ENCODE measurements at regions not wholly inside any gene's neighbourhood (a gene's known extent, or its start where the extent isn't known, plus 50 kb on each side); places are given as distances from the start of the nearest gene placed in this dataset.

- DNase-seq (ENCODE audit: low spot score) = no peak
These were observed 654.3 kb upstream of the KIF2B start for GRCh38 chr17:53168413-53168812.

GRCh38 chr17:53166731-53167130 is 656.0 kb upstream of the KIF2B start:
- DNase-seq (ENCODE audit: low spot score) = no peak

- DNase-seq (ENCODE audit: low spot score) = no peak
These were observed 672.5 kb upstream of the KIF2B start for GRCh38 chr17:53150101-53150698.

DNA sequence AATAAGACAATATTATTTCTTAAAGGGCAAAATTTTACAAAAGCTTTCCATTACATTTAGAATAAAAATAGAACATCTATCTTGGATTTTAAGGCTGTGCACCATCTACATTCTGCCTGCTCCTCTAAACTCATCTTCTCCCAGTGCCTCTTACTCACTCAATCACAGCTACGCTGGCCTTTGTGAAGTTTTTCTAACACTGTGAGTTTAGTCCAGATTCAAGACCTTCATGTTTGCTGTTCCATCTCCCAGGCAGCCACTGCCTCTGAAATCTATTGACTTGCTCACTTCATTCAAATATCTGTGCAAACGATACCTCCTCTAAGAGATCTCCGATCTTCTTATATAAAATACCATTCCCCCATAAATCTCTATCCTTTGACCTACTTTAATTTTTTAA is 673.4 kb upstream of the KIF2B start:
- no peak for DNase-seq (ENCODE audit: low spot score)

- no peak for DNase-seq (ENCODE audit: low spot score)
These were observed 674.7 kb upstream of the KIF2B start for GRCh38 chr17:53148058-53148457.

DNA sequence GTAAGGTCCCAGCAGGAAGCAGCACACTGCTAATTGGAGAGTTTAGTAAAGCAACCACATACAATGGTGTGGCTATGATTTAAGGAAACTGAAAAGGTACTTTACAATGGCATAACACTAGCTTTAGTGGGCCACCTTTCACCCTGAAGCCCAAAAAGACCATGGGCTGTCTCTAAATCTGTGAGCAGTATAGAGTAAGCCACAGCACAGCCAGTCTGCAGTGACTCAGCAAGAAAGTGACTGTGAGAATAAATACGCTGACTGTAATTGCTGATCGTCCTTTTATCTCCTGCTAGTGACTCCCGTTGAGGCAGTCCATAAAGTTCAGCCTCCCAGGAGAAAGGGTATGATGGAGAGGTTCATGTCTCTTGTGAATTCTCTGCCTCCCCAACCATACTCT is 679.8 kb upstream of the KIF2B start:
- no peak for DNase-seq (ENCODE audit: low spot score)

GRCh38 chr17:53141731-53142130 is 681.0 kb upstream of the KIF2B start:
- no peak for DNase-seq (ENCODE audit: low spot score)

DNA sequence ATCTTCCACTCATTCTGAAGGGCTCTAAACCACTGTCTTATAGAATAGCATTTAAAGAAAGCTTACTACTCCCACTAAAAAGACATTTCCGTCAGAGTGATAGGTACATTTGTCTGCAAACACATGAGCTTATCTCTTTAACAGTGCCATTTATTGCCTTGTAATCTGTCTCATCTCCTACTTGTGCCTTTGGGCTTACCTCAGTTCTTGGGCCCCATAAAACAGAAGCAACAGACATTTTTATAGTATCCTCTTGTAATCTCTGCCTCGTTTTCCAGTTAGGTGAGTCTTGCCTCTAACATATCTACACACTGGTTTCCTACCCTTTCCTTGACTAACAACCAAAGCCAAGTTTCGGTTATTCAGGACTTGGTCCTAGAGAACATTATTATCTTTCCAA is 681.4 kb upstream of the KIF2B start:
- DNase-seq (ENCODE audit: low spot score) = no peak

GRCh38 chr17:53137869-53138268 is 684.9 kb upstream of the KIF2B start:
- no peak for DNase-seq (ENCODE audit: low spot score)

DNA sequence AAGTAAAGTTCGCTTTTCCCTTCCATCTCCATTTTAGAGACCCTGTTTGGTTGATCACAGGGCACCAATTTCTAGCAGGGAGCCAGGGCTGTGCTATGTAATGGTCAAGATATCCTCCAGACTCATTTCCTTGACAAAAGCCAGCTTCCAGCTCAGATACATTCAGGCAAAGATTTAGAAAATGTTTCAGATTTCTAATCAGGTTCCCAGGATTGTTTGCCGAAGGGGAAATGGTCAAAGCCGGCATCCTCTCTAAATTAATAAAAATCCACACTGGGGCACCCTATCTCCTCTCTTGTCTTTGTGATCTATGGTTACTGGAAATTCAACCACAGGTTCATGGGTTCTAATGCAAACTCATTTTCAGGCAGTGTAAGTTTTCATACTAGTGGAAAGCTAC is 686.8 kb upstream of the KIF2B start:
- DNase-seq (ENCODE audit: low spot score) = no peak

DNA sequence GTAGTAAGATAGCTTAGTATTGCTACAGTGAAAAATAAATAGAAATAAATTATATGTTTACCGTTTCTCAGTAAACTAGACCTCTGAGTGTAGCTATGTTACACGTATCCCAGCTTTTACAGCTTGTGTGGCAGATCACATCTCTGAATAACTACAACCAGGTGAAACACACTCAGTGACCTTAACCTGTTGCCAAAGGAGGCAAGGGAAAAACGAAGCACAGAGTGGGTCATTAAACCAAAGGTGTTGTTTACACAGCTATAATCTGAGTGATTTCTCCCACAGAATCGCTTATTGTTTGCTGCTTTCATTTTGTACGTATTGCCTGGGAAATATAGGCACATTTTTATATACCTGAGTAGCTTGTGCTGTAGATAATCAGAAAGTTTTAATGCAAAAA is 688.2 kb upstream of the KIF2B start:
- no peak for DNase-seq (ENCODE audit: low spot score)

DNA sequence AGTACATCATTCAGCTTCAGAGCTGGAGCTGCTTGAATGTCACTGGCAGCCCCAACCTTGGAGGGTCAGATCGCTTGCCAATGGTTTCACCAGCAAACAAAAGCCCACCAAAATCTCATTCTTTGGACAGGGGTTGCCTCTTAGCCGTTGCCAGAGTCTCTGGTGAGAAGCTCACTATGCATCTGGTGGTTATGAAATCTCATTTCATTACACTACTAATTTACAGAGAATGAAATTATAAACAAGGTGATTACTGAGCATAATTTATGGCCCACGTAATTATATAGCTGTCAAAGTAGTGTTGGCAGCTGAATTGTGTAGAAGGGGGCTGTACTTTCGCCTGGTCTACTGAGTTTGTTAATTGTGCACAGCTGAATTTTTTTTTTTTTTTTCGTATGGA is 688.9 kb upstream of the KIF2B start:
- no peak for DNase-seq (ENCODE audit: low spot score)

- no peak for DNase-seq (ENCODE audit: low spot score)
These were observed 692.9 kb upstream of the KIF2B start for GRCh38 chr17:53129863-53130262.

DNA sequence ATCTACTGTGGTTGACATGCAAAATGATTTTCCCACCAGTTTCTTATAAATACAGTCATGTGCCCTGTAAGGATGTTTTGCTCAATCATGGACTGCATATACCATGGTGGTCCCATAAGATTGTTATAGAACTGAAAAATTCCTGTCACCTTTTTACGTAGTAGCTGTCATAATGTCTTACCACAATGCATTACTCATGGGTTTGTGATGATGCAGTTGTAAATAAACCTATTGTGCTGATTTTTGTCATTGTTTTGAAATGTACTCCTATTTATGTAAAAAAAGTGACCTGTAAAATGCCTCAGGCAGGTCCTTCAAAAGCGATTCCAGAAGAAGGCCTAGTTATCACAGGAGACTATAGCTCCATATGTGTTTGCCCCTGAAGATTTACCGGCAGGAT is 695.4 kb upstream of the KIF2B start:
- no peak for DNase-seq (ENCODE audit: low spot score)

DNA sequence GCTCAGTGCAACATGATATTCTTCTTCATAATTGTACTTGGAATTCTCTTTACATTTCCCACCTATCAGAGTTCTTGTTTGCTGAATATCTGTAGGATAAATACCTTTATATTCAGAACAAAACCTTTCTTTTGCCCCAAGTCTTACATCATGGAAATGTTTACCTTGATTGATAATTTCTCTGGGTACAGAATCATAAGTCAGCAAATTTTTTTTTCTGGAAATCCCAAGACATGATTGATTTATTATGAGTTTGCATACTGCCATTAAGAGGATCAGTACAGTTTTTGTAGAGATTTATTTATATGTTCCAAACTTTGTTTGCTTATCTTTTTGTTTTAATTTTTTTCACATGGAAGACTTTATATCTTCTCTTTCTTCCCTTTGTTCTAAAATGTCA is 699.8 kb upstream of the KIF2B start:
- DNase-seq (ENCODE audit: low spot score) = no peak

DNA sequence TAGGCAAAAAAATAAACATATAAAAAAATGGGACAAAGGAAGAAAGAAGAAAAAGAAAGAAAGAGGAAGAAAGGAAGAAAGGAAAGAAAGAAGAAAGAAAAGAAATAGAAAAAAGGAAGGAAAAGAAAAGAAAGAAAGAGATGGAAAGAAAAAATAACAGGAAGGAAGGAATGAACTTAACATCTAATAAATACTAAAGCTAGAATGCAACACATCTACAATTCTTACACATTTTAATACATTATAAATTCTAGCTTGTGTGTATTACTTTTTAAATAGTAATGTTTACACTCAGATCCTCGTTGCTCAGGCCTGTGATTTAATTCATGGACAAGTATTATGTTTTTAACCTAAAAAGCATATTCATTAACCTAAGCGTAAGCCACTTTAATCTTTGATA is 703.0 kb upstream of the KIF2B start:
- DNase-seq (ENCODE audit: low spot score) = no peak

- DNase-seq (ENCODE audit: low spot score) = no peak
These were observed 703.8 kb upstream of the KIF2B start for GRCh38 chr17:53118948-53119347.

GRCh38 chr17:53106886-53107285 is 715.8 kb upstream of the KIF2B start:
- no peak for DNase-seq (ENCODE audit: low spot score)

DNA sequence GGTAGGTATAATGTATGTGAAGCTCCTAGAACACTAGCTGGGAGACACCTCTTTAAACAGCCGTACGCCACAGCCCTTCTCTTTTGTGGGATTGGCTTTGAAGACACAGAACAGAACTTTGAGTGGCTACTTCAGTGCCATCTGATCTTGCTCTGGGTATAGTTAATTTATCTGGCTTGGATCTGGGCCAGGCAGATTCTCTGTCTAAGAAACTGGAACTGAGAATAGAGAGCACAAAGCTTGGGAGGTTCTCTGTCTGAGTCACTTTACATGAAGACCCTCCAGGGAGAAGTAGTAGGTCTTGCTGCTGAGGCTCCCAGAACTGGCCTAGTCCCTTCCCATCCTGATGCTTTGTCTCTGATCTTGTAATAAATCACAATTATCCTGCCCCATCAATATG is 721.0 kb upstream of the KIF2B start:
- no peak for DNase-seq (ENCODE audit: low spot score)

GRCh38 chr17:53100126-53100525 is 722.6 kb upstream of the KIF2B start:
- no peak for DNase-seq (ENCODE audit: low spot score)

DNA sequence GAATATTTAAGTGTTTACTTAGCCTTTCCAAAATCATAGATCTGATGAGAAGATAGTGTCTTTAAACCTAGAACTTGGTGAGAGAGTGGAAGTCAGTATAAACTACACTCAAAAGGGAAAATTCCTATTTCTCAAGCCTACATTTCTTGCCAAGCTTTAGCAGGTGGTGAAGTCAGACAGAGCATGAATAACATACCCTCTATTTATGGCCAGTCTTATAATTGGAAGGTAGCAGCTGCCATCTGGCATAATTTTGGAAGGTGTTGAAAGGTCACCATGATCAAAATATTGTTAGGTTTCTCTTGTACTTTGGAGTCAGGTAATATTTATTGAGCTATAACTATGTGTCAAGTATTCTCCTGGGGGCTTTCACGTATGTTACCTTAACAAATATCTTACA is 729.3 kb upstream of the KIF2B start:
- no peak for DNase-seq (ENCODE audit: low spot score)

GRCh38 chr17:53092072-53092471 is 730.7 kb upstream of the KIF2B start:
- no peak for DNase-seq (ENCODE audit: low spot score)

DNA sequence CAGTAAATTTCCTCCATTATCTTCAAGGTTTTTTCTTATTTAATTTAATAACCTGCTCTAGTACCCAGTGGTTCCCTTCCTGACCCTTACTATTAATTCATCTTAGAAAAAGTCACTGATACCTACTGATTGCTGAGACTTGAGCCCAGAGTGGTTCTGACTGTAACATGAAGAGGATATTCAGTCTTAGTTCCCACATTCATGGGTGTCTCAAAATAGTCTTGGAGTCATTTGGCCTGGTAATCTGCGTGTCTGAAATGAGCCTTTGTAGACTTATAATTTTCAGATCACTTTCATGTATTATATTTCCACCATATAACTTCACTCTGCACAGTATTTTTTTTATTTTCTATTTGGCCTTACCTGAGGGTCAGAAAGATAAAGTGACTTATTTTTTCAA is 732.0 kb upstream of the KIF2B start:
- DNase-seq (ENCODE audit: low spot score) = no peak

DNA sequence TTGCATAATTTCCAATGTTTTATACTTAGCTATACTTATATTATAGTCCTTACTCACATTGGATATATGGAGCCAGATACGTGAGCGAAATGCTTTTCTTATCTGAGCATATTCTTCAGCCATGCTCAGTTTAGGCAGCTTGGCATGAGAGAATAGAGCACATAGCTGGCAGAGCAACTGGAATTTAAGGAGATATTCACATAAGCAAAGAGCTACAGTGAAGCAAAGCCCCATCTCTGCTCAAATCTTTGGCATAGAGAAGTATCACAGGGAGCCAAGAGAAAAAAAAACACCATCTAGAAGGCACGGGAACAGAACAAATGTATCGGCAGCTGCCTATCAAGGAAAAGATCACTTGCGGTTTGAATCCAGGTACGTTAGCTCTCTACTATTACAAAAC is 734.2 kb upstream of the KIF2B start:
- no peak for DNase-seq (ENCODE audit: low spot score)

DNA sequence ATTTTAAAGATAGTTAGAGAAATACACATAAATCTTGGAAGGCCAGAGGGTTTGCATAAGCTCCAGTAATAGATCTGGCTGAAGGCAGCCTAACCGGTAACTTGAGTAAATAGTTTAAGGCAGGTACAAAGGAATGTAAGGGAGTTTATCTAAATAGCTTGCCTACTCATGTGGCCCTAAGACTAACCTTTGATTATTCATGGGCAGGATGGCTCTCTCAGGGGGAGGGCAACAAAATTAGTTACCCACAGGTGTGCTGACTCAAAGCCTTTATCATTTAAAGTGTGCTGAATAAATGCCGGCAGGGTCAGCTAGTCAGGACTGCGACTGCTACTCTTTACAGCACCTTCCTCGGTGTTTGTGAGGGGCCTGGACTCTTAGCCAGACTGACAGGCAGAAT is 761.3 kb upstream of the KIF2B start:
- no peak for DNase-seq (ENCODE audit: low spot score)
